Stimulated activated CD4-positive, alpha-beta T cell treated with anti-CD3 and anti-CD28 coated beads, Interleukin-1b, Interleukin-23, amount 100 ng/mL, for 4 hours (primary cell): ENCODE measurements at regions not wholly inside any gene's neighbourhood (a gene's known extent, or its start where the extent isn't known, plus 50 kb on each side); places are given as distances from the start of the nearest gene placed in this dataset.

Experiments
- DNase-seq, 2 donors: peaks; one replicate each; pipeline ENCODE4 v3.0.0-alpha.2; 2020; ENCODE audit warnings: low read depth in 2 of 2

DNA sequence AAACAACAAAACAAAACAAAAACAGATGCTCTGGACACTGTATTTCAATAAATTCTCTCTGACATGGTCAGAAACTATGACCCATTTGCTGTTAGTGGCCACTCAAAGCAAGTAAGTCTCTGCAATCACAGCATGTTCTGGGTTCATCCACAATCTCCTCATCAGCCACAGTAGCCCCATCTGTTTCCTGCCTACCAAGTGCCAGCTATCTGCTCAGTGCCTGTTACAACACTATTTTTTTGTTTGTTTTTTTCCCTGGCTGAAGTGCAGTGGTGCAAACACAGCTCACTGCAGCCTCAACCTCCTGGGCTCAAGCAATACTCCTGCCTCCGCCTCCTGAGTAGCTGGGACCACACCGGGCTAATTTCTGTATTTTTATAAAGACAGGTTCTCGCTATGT lies 137.9 kb downstream of the SOX9 start:
- no peak for DNase-seq

- DNase-seq = no peak
These were observed 139.1 kb downstream of the SOX9 start for GRCh38 chr17:72259922-72260321.

DNA sequence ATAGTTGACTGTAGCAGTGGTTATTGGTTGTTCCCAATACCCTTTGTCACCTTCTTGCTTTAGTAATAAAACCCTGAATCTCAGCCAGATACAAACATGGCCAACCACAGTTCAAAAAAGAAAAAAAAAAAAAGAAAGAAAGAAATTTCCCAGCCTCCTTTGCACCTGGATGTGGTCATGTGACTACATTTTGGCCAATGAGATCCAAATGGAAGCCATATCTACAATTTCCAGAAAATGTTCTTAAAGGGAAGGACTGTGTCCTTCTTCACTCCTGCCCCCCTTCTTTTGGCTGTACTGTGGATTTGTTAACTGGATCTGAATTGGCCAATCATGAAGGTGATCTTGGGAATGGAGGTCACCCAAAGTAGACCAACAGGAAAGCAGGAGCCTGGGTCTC lies 141.9 kb downstream of the SOX9 start:
- no peak for DNase-seq

DNA sequence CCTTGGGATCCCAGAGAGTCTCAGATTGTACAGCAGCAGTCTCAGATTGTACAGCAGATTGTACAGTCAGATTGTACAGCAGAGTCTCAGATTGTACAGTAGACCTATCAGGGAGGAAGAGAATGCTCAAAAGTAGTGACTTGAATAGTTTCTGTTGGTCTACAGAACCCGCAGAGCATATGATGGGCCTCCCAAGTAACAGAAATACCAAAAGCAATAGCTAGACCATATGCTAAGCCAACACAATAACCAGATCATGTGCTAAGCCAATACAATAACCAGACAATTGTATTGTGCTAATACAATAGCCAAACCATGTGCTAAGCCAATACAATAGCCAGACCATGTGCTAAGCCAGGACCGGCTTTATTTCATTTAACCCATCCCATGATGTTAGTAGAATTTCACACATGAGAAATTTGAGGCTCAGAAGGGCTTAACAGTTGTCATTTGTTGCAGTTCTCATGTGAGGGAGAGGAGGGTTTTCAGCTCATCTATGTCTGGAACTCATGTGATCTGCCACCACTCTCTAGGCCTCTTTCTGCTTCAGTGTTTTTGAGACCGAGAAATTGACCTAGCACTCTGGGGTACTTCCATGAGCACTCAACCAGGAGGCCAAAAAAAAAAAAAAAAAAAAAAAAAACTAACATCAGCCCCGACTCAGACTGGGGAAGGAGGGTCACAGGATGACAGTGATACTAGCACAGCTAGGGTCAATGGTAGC lies 144.0 kb downstream of the SOX9 start:
- no peak for DNase-seq

- no peak for DNase-seq
These were observed 145.4 kb downstream of the SOX9 start for GRCh38 chr17:72266112-72266775.

DNA sequence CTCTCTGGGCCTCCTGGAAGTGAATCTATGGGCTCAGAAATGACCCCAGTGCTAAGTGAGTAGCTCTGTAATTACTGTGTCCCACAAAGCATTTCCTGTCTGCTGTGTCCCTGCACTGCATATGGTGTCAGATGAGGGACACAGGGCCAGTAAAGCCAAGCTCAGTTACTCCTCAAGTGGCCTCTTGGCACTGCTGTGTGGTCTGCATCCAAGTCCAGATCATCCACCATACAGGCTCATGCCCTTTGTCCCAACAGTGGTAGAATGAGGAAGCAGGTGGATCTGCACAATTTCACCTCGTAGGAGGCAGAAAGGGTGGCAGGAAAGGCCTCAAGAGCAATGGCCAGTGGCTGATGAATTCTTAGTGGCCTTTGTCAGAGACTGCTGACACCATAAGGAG lies 146.8 kb downstream of the SOX9 start:
- no peak for DNase-seq

- DNase-seq = no peak
These were observed 147.6 kb downstream of the SOX9 start for GRCh38 chr17:72268431-72268830.

- no peak for DNase-seq
These were observed 149.6 kb downstream of the SOX9 start for GRCh38 chr17:72270273-72270924.

DNA sequence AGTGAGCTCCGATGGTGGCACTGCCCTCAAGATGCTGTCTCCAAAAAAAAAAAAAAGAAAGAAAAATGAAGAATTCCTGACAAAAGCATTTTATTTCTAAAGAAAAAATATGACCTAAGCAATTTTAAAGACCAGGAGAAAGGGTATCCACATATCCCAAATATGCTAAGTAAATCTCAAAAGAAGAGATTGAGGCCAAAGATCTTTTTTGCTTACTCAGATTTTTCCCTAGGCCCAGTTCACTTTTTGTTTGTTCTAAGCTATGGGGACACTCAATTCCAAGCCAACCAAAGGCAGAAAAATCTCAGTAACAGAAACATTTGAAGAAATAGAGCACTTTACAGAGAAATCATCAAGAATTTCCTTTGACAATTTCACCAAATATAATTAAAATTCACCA lies 150.8 kb downstream of the SOX9 start:
- no peak for DNase-seq

DNA sequence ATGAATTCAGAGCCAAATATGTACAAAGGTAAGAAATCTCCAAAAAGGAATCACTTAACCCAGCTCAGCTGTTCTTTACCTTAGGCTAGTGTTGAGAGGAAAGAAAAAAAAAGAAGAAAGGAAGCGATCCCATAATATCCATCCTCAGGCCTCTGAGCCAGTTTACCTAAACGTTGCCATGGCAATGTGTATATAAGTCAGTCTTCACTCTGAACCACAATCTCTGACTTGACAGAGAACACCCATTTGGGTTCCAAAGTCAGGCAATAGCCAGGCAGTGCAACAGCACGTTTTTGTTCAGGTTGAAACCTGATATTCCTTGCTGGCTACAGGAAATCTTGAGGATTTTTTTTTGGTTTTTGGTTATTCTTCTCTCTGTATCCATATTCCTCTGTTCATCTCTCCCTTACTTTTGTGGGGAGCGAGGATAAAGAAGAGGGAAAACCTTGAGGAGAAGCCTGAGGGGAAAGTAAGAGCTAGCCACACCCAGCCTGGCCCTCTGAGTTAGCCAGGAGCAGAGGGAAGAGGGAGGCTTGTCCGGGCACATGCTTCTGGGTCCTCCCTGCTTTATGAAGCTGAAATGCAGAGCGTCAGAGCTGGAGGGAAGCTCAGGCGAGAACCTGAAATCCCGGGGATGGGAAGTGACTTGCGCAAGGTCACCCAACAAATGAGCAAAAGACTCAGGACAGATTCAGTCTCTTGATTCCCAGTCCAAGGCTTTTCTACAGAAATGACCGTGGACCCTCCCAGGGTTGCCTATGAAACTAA lies 152.7 kb downstream of the SOX9 start:
- no peak for DNase-seq

- no peak for DNase-seq
These were observed 153.8 kb downstream of the SOX9 start for GRCh38 chr17:72274614-72275013.

GRCh38 chr17:72280881-72281280 lies 160.1 kb downstream of the SOX9 start:
- DNase-seq = no peak

- DNase-seq = no peak
These were observed 161.7 kb downstream of the SOX9 start for GRCh38 chr17:72282439-72283029.

GRCh38 chr17:72284806-72285205 lies 164.0 kb downstream of the SOX9 start:
- no peak for DNase-seq

DNA sequence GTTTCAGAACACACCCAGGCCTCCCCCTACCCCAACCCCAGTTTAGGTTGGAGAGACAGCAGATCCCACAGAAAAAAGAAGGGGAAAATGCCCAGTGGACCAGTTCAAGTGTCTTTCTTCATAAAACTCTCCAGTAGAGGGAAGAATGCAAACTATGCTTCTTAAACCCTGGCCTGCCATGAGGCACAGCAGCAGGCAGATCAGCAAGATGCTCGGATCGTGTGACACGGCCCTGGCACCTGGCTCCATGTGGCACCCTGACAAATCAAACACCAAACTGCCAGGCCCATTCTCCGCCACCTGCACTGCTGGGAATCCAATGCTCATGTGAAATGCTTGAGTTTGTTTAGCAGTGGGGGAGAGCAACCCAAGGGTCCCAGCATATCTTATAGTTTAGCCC lies 166.8 kb downstream of the SOX9 start:
- no peak for DNase-seq

GRCh38 chr17:72294487-72294893 lies 173.7 kb downstream of the SOX9 start:
- no peak for DNase-seq

GRCh38 chr17:72295916-72296315 lies 175.1 kb downstream of the SOX9 start:
- DNase-seq = no peak

GRCh38 chr17:72296456-72296855 lies 175.6 kb downstream of the SOX9 start:
- DNase-seq = no peak

GRCh38 chr17:72297326-72298115 lies 176.7 kb downstream of the SOX9 start:
- no peak for DNase-seq

GRCh38 chr17:72299100-72299499 lies 178.3 kb downstream of the SOX9 start:
- DNase-seq = no peak

DNA sequence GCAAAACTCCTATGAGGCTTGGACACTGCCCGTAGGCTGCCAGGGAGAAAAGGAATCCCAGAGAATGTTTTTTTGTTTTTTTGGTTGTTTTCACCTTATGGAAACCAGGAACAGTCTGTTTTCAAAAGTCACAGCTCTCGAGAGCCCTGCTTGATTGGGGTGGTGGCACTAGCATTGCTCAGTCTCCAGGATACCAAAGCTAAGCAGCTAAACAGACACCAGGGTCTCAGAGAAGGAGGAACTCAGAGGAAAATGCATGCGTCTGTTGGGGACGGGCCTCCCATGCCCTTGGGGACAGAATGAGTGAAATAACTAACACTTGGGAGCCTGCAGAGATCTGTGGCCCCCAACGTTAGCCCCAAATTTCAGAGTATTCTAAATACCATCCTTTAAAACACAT lies 178.8 kb downstream of the SOX9 start:
- no peak for DNase-seq
